CD4-positive, alpha-beta T cell (primary cell): ENCODE measurements at regions not wholly inside any gene's neighbourhood (a gene's known extent, or its start where the extent isn't known, plus 50 kb on each side); places are given as distances from the start of the nearest gene placed in this dataset.
"Not testable (repeated sequence)": the region's sequence is repeated elsewhere in the genome, so short reads cannot be mapped to it uniquely, and the experiment has no call there.

Experiments used
- ATAC-seq: fragments of 200-7000 bp; cut with Tn5 transposase; one replicate; pipeline ENCODE4 v1.10.0; 2022; ENCODE audit warnings: mild to moderate bottlenecking; ENCODE audit not compliant: poor library complexity
- CTCF ChIA-PET: fragments of 350-600 bp; sonication (Branson Sonifier 250); formaldehyde crosslinking; loops from one replicate; lab custom pipeline; 2021; ENCODE audit warnings: antibody characterized with exemption, inconsistent platforms; lab: Charles Lee
- POLR2A ChIA-PET: fragments of 350-600 bp; sonication (Branson Sonifier 250); formaldehyde crosslinking; loops from one replicate; lab custom pipeline; 2021; ENCODE audit warnings: antibody characterized with exemption, inconsistent platforms; lab: Charles Lee
- DNase-seq, 14 experiments: peaks; one replicate each; pipeline ENCODE4 v3.0.0-alpha.2; 2013 to 2020; ENCODE audit warnings: mixed read lengths in 2 of 14
- H3K27ac ChIP-seq, 2 donors: one replicate each; pipeline versions ENCODE4 v1.5.1 to v1.7.0; 2013; ENCODE audit warnings: low read length in 2 of 2, low read depth in 1 of 2, mild to moderate bottlenecking in 1 of 2
- H3K27me3 ChIP-seq, 2 experiments: 1 replicate in 1 of 2; 2 replicates in 1 of 2; pipeline versions ENCODE4 v1.6.1 to v1.7.0; 2013; ENCODE audit warnings: low read length in 2 of 2, control low read depth in 1 of 2, mild to moderate bottlenecking in 1 of 2, moderate library complexity in 1 of 2; ENCODE audit not compliant: insufficient read depth in 2 of 2, control insufficient read depth in 1 of 2
- H3K36me3 ChIP-seq: one replicate; pipeline ENCODE4 v1.6.1; 2013; ENCODE audit warnings: low read length, control low read depth; ENCODE audit not compliant: insufficient read depth
- H3K4me1 ChIP-seq: one replicate; pipeline ENCODE4 v1.6.1; 2013; ENCODE audit warnings: low read length, control low read depth; ENCODE audit not compliant: insufficient read depth
- H3K4me3 ChIP-seq: one replicate; pipeline ENCODE4 v1.5.1; 2013; ENCODE audit warnings: mild to moderate bottlenecking, low read length, moderate library complexity
- H3K9me3 ChIP-seq, 2 experiments: 1 replicate in 1 of 2; 2 replicates in 1 of 2; pipeline versions ENCODE4 v1.6.1 to v1.7.0; 2013; ENCODE audit warnings: low read length in 2 of 2, mild to moderate bottlenecking in 2 of 2, control low read depth in 1 of 2, moderate library complexity in 1 of 2; ENCODE audit not compliant: control insufficient read depth in 1 of 2, insufficient read depth in 1 of 2
- H3K27ac Mint-ChIP-seq: one replicate; pipeline ENCODE4 v1.8.0; 2020; ENCODE audit warnings: mixed read lengths
- H3K27me3 Mint-ChIP-seq: one replicate; pipeline ENCODE4 v1.8.0; 2021; ENCODE audit warnings: mixed read lengths
- H3K36me3 Mint-ChIP-seq: one replicate; pipeline ENCODE4 v1.8.0; 2021; ENCODE audit warnings: low read depth, mixed read lengths
- H3K4me1 Mint-ChIP-seq: one replicate; pipeline ENCODE4 v1.8.0; 2021; ENCODE audit warnings: low read depth, mixed read lengths
- H3K4me3 Mint-ChIP-seq: one replicate; pipeline ENCODE4 v1.8.0; 2020; ENCODE audit warnings: mild to moderate bottlenecking, mixed read lengths
- H3K9me3 Mint-ChIP-seq: one replicate; pipeline ENCODE4 v1.8.0; 2020; ENCODE audit warnings: mixed read lengths
- CTCF ChIP-seq: fragments of 200-600 bp; IDR thresholded peaks from one replicate; pipeline ENCODE4 v1.8.0; 2022; ENCODE audit warnings: antibody characterized with exemption, mild to moderate bottlenecking
- intact Hi-C, 2 experiments: fragments of 100-400 bp; cut with DNase I in 1 of 2; cut with micrococcal nuclease in 1 of 2; formaldehyde crosslinking; loops; one replicate each; pipeline versions ENCODE4 v1.15.1 to v1.9.0; 2023 to 2025; cut with DNase I, micrococcal nuclease

DNA sequence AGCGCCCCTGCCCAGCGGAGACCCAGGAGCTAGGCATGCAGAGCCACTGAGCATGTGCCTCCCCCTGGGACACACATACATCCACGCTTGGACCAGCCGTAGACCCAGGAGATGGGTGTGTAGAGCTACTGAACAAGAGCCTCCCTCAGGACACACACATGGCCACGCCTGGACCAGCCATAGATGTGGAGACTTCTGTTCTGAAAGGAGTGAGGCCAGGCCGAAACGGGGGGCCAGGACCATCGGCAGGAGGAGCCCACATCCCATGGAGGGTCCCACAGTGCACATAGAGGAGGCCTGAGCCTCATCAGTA is 340.4 kb downstream of the TCERG1L start:
- H3K9me3 Mint-ChIP-seq: no peaks in the 10 kb centered on the region
- ATAC-seq (no peak), DNase-seq (no peak)
- no peak for TF ChIP-seq CTCF
- no peak overlapping the region for H3K4me3 Mint-ChIP-seq
- H3K36me3 ChIP-seq: no peaks in the 10 kb centered on the region
- H3K27ac ChIP-seq: no peak overlapping the region
- H3K9me3 ChIP-seq: peaks cover 0 to 28% of the 10 kb centered on the region in 2 experiments
- H3K36me3 Mint-ChIP-seq: no peaks in the 10 kb centered on the region
- H3K27me3 ChIP-seq: no peaks in the 10 kb centered on the region
- H3K27me3 Mint-ChIP-seq: no peaks in the 10 kb centered on the region
- H3K4me1 Mint-ChIP-seq: no peaks in the 10 kb centered on the region
- intact Hi-C loops: no loop called here
- CTCF ChIA-PET: no interaction called here
- no peak overlapping the region for H3K4me3 ChIP-seq
- no peak overlapping the region for H3K27ac Mint-ChIP-seq
- no peaks in the 10 kb centered on the region for H3K4me1 ChIP-seq
- POLR2A ChIA-PET: no interaction called here

- no peak for ATAC-seq
- Histone ChIP-seq H3K27ac (no peak overlapping the region), H3K9me3 (peaks cover 0 to 33% of the 10 kb centered on the region in 2 experiments), H3K27me3 (no peaks in the 10 kb centered on the region), H3K36me3 (no peaks in the 10 kb centered on the region), H3K4me1 (no peaks in the 10 kb centered on the region), H3K4me3 (no peak overlapping the region)
- POLR2A ChIA-PET: no interaction called here
- Mint-ChIP-seq H3K9me3 (no peaks in the 10 kb centered on the region), H3K27me3 (no peaks in the 10 kb centered on the region), H3K4me3 (no peak overlapping the region), H3K4me1 (no peaks in the 10 kb centered on the region), H3K36me3 (no peaks in the 10 kb centered on the region), H3K27ac (no peak overlapping the region)
- no peak for TF ChIP-seq CTCF
- CTCF ChIA-PET: no interaction called here
- DNase-seq: no peak
- intact Hi-C loops: no loop called here
These were observed 338.2 kb downstream of the TCERG1L start for GRCh38 chr10:130973127-130973839.

DNA sequence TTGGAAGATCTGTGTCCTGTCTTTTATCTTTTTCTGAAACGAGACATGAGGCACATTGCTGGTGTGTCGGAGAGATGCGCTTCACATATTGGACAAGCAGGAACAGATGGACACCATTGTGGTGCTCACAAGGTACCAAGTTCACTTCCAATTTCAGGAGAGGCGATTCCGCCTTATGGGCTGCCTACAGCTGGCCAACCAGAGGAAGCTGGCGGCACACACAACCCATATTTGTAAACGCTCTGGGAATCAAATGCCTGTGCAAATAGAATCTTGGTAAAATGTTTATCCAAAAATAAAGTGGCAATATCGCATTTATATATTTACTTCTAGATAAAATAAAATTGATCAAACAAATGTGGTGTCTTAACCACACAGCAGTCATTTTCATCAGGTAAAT is 337.4 kb downstream of the TCERG1L start:
- no peaks in the 10 kb centered on the region for H3K36me3 Mint-ChIP-seq
- H3K27me3 Mint-ChIP-seq: no peaks in the 10 kb centered on the region
- Histone ChIP-seq H3K27me3 (no peaks in the 10 kb centered on the region), H3K4me1 (no peaks in the 10 kb centered on the region), H3K36me3 (no peaks in the 10 kb centered on the region), H3K4me3 (no peak overlapping the region), H3K9me3 (peaks cover 0 to 33% of the 10 kb centered on the region in 2 experiments), H3K27ac (no peak overlapping the region)
- ChIA-PET POLR2A (no interaction called here), CTCF (no interaction called here)
- no peak overlapping the region for H3K4me3 Mint-ChIP-seq
- ATAC-seq (no peak), DNase-seq (no peak)
- no peak for TF ChIP-seq CTCF
- H3K4me1 Mint-ChIP-seq: no peaks in the 10 kb centered on the region
- intact Hi-C loops: no loop called here
- no peaks in the 10 kb centered on the region for H3K9me3 Mint-ChIP-seq
- H3K27ac Mint-ChIP-seq: no peak overlapping the region

DNA sequence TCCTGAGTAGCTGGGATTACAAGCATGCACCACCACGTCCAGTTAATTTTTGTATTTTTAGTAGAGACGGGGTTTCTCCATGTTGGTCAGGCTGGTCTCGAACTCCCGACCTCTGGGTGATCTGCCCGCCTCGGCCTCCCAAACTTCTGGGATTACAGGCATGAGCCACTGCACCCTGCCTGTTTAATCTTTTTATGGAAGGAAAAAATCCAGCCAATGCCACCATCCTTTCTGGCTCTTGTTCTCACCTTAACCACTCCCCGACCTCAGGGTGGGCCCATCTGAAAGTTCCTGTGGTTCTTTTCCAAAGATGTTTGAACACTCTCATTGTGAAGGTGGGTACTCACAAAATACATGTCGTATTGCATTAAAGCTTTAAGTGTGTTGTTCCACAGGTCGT is 336.2 kb downstream of the TCERG1L start:
- POLR2A ChIA-PET: not testable (repeated sequence)

More for the DNA sequence above, 336.2 kb downstream of the TCERG1L start:
- H3K4me3 ChIP-seq, H3K36me3 Mint-ChIP-seq, H3K4me1 ChIP-seq, H3K4me3 Mint-ChIP-seq, H3K36me3 ChIP-seq, intact Hi-C loops, CTCF ChIA-PET, H3K9me3 Mint-ChIP-seq, H3K4me1 Mint-ChIP-seq, ATAC-seq, H3K27ac ChIP-seq, DNase-seq, H3K27me3 Mint-ChIP-seq, H3K27me3 ChIP-seq, H3K27ac Mint-ChIP-seq: not testable (repeated sequence)
- H3K9me3 ChIP-seq: peaks cover 0 to 30% of the 10 kb centered on the region in 2 experiments
